Heart right ventricle (tissue), 16 donors: ENCODE measurements at regions not wholly inside any gene's neighbourhood (a gene's known extent, or its start where the extent isn't known, plus 50 kb on each side); places are given as distances from the start of the nearest gene placed in this dataset.

ENCODE experiments used
- ATAC-seq, 8 donors: fragments of 200-7000 bp; cut with Tn5 transposase; one replicate each; pipeline ENCODE4 v1.9.1; 2020; ENCODE audit warnings: mild to moderate bottlenecking in 8 of 8, moderate library complexity in 8 of 8, moderate number of reproducible peaks in 1 of 8
- DNase-seq, 2 donors: peaks; one replicate each; pipeline ENCODE4 v3.0.0-alpha.2; 2020
- H3K27ac ChIP-seq, 10 donors: fragments of 200-600 bp; sonication (generic) in 2 of 10; one replicate each; pipeline versions ENCODE4 v1.5.0 to v1.8.0; 2020 to 2022; ENCODE audit warnings: mild to moderate bottlenecking in 3 of 10
- H3K27me3 ChIP-seq, 7 donors: fragments of 200-600 bp; one replicate each; pipeline ENCODE4 v1.8.0; 2021 to 2022; ENCODE audit warnings: mild to moderate bottlenecking in 2 of 7
- H3K36me3 ChIP-seq, 9 donors: fragments of 200-600 bp; sonication (generic) in 1 of 9; one replicate each; pipeline versions ENCODE4 v1.5.0 to v1.8.0; 2020 to 2022; ENCODE audit warnings: mild to moderate bottlenecking in 2 of 9
- H3K4me1 ChIP-seq, 9 donors: fragments of 200-600 bp; sonication (generic) in 1 of 9; one replicate each; pipeline versions ENCODE4 v1.5.0 to v1.8.0; 2020 to 2022; ENCODE audit warnings: mild to moderate bottlenecking in 4 of 9
- H3K4me3 ChIP-seq, 10 donors: fragments of 200-600 bp; sonication (generic) in 2 of 10; one replicate each; pipeline versions ENCODE4 v1.5.0 to v1.8.0; 2020 to 2022; ENCODE audit warnings: mild to moderate bottlenecking in 7 of 10, moderate library complexity in 2 of 10
- H3K9me3 ChIP-seq, 11 donors: fragments of 200-600 bp in 10 of 11; sonication (generic) in 2 of 11; one replicate each; pipeline versions ENCODE4 v1.5.0 to v1.8.0; 2013 to 2022; ENCODE audit warnings: mild to moderate bottlenecking in 2 of 11, control low read depth in 1 of 11, moderate library complexity in 1 of 11
- WGBS, 2 donors: extraction: QIAGEN DNeasy Blood & Tissue Kit; methylation state at CpG; one replicate each; pipeline ENCODE4 v1.1.7; 2013; ENCODE audit warnings: inconsistent platforms in 1 of 2; 5-methylcytosine and 5-hydroxymethylcytosine counted together
- intact Hi-C, 10 donors: fragments of 100-400 bp; cut with DNase I; formaldehyde crosslinking; loops; one replicate each; pipeline versions ENCODE4 v1.11.1 to v1.14.2; 2022
- TF ChIP-seq, protein P1 (sequence below), 9 donors: fragments of 200-600 bp; sonication (generic) in 2 of 9; IDR thresholded peaks; one replicate each; pipeline versions ENCODE4 v1.5.0 to v1.8.0; 2021 to 2022; ENCODE audit warnings: antibody characterized with exemption in 9 of 9, mild to moderate bottlenecking in 5 of 9, moderate library complexity in 1 of 9
- donor health status: Arrhythmogenic right ventricular cardiomyopathy.
- donor health status: ischemic (EF 13 %, LVEDD 7.1; RV severe dilation, severe dysfunction).
- donor health status: healthy with polysubstance abuse.
- donor health status: DM: no; HTN: yes; CAD: no.
- donor health status: DM: no; HTN: no; CAD: no.
- donor health status: ischemic (EF 25% LVEDD 6.9; RV normal size, moderate dysfunction).
- donor health status: ischemic (EF 25% LVEDD 5.7; RV mildly dilated, moderate dysfunction).
- donor health status: healthy.
- donor health status: DM: yes; HTN: yes; CAD: no.
- donor health status: Ischemic cardiomyopathy.
- donor health status: ischemic (EF 35%, LVEDD 5.7; RV mildly dilated, moderate dysfunction).
- donor health status: nonischemic (EF 11% LVEDD 7.7; RV severe dilation, severe dysfunction).
- donor health status: DM: yes; HTN: yes; CAD: no.
- donor health status: PGD.
- donor health status: ischemic (EF 29% LVEDD 5.4; RV normal size, mild dysfunction).
- donor health status: nonischemic (EF 23%, LVEDD 6.1; RV moderate dilation, normal function).

GRCh38 chr9:12253941-12254340, 439.2 kb upstream of the TYRP1 start:
- H3K4me1 ChIP-seq: no peaks in the 10 kb centered on the region
- no peak overlapping the region for H3K4me3 ChIP-seq
- H3K36me3 ChIP-seq: no peaks in the 10 kb centered on the region
- WGBS, 2 donors: 44 to 68% methylated on average over 2 of the region's 2 CpGs
- intact Hi-C loops: no loop called here
- peaks cover 0 to 48% (median 17%) of the 10 kb centered on the region in 11 donors for H3K9me3 ChIP-seq
- DNase-seq: no peak
- no peak overlapping the region for H3K27ac ChIP-seq
- ATAC-seq: no peak
- H3K27me3 ChIP-seq: no peaks in the 10 kb centered on the region
- TF ChIP-seq, protein P1, sequence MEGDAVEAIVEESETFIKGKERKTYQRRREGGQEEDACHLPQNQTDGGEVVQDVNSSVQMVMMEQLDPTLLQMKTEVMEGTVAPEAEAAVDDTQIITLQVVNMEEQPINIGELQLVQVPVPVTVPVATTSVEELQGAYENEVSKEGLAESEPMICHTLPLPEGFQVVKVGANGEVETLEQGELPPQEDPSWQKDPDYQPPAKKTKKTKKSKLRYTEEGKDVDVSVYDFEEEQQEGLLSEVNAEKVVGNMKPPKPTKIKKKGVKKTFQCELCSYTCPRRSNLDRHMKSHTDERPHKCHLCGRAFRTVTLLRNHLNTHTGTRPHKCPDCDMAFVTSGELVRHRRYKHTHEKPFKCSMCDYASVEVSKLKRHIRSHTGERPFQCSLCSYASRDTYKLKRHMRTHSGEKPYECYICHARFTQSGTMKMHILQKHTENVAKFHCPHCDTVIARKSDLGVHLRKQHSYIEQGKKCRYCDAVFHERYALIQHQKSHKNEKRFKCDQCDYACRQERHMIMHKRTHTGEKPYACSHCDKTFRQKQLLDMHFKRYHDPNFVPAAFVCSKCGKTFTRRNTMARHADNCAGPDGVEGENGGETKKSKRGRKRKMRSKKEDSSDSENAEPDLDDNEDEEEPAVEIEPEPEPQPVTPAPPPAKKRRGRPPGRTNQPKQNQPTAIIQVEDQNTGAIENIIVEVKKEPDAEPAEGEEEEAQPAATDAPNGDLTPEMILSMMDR (IDR thresholded peaks at IDR 0.05): no peak

GRCh38 chr9:12266758-12267157, 426.4 kb upstream of the TYRP1 start:
- TF ChIP-seq, protein P1 (IDR thresholded peaks at IDR 0.05): no peak
- H3K36me3 ChIP-seq: no peaks in the 10 kb centered on the region
- intact Hi-C loops: no loop called here
- no peaks in the 10 kb centered on the region for H3K27me3 ChIP-seq
- no peak for DNase-seq
- peaks cover 0 to 3% (median 0%) of the 10 kb centered on the region in 11 donors for H3K9me3 ChIP-seq
- H3K4me1 ChIP-seq: no peaks in the 10 kb centered on the region
- 49 to 67% methylated on average over 2 of the region's 2 CpGs for WGBS, 2 donors
- ATAC-seq: no peak
- no peak overlapping the region for H3K4me3 ChIP-seq
- no peak overlapping the region for H3K27ac ChIP-seq

DNA sequence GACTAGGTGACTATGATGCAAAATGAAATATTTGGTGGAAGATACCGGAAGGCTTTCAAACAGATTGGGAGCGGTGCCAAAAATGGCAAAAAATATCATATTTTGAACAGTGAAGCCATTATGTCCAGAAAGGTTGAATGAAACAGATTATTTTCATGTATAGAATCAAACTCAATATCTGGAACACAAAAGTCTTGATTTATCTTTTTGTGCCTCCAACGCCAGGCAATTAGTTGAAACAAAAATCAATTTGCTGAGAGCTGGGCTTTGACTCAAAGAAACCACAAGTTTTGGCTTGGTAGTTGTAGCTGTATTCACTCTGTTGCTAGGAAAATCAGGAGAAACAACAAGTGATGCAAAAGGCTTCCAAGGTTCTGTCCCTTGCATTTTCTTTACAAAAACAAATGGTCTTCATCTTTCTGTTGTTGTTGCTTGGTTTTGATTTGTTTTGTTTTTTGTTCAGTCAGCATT, 421.7 kb upstream of the TYRP1 start:
- Histone ChIP-seq H3K9me3 (peaks cover 0 to 3% (median 0%) of the 10 kb centered on the region in 11 donors), H3K36me3 (no peaks in the 10 kb centered on the region), H3K27ac (no peak overlapping the region), H3K4me3 (no peak overlapping the region), H3K27me3 (no peaks in the 10 kb centered on the region), H3K4me1 (no peaks in the 10 kb centered on the region)
- intact Hi-C loops: no loop called here
- TF ChIP-seq, protein P1 (IDR thresholded peaks at IDR 0.05): no peak
- DNase-seq (no peak), ATAC-seq (no peak)
- 72 to 79% methylated on average over 3 of the region's 3 CpGs for WGBS, 2 donors

DNA sequence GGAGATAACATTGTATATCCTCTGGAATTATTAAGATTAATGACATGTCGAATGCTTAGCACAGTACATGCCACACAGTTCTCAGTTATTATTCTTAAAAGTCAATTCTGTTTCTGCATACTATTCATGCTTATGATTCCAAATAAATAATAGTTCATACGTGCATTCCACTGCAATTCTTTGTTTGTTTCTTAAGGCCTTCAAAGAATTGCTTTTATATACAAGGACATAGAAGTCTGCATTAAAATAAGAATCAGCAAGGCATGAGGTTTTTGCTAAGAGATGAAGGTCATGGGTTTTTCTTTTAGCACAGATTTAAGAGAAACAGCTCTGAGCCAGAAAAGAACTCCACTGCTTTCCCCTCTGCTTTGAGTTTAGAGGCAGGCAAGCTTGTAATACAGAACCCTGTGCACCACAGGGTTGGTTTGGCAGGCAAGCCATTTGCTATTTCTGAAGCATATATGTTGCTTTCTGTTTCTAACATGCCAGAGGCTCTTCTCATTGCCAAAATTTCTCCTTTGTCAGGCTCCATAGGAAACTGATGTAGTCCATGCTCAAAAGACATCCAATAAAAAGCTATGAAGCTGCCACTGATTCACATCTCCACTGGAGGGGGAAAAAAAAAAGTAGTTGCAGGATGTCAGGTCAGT, 420.6 kb upstream of the TYRP1 start:
- no peak overlapping the region for H3K4me3 ChIP-seq
- WGBS, 2 donors: 34 to 48% methylated on average over 2 of the region's 2 CpGs
- peaks cover 0 to 3% (median 0%) of the 10 kb centered on the region in 11 donors for H3K9me3 ChIP-seq
- DNase-seq (no peak), ATAC-seq (no peak)
- H3K27ac ChIP-seq: no peak overlapping the region
- intact Hi-C loops: no loop called here
- no peaks in the 10 kb centered on the region for H3K27me3 ChIP-seq
- no peaks in the 10 kb centered on the region for H3K36me3 ChIP-seq
- H3K4me1 ChIP-seq: no peaks in the 10 kb centered on the region
- TF ChIP-seq, protein P1 (IDR thresholded peaks at IDR 0.05): no peak
